ENCODE measurements at regions not wholly inside any gene's neighbourhood (a gene's known extent, or its start where the extent isn't known, plus 50 kb on each side); places are given as distances from the start of the nearest gene placed in this dataset.

DNA sequence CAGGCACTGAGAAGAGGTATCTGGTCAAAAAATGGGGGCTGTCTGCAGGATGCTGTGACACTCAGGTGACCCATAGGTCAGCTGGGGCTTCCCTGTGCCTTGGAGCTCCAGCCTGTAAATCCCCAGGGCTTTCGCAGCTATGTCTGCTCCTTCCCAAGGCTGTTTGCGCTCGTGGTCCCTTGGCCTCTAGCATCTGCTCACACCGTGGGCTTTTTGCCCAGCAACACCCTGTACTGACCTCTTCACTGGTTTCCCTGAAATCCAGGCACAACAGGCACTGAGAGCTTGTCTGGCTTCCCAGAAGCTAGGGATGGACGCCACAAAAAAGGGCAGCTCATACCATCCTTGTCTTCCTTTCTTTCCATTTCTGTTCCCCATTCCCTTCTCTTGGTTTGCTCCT is 280.3 kb upstream of the HABP2 start:
- no peak overlapping the region for H3K4me2 ChIP-seq (ENCODE audit: insufficient read depth, low read length)
- ATAC-seq (ENCODE audit: insufficient read depth, low read depth): no peak

DNA sequence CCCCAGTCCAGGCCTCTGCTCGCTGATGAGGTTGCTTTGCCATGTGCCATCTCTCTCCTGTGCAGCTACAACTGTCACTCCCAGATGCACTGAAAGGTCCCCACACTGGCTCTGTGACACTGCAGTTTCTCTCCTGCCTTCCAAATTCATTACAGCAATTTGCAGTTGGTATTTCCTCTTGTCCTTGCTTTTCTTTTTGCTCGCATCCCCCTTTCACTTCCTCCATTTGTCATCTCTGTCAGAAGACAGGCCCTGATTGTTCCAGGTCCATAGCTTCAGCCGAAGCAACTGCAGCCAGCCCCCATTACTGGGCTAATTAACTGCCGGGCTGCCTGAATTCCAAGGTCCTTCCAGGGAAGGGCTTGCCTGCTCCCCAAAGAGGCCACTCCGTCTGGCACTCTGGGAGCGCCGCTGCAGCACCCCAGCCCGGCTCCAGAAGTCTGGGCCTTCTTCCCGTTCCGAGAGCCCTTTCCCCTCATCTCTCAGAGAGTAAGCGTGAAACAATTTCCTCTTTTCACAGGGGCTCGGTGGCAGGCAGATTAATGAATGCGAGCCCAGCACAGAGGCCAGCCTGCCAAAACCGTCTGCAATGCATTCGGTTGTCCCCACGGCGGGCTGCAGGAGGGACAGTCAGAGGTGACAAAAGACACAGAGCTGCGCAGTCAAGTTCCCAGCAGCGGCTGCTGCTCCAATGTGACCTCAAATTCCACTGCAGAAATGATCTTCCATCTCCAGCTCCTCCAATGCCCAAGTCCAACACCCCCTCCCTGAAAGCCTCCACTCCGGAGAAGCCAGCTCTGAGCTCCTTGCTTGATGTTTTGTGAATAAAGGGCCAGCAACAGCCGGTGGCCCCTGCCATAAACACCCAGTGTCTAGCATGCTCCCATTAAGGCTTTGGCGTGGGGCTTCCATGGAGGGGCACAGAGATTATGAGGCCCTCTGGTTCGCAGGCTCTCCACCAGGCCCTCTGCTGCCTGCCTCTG is 279.4 kb upstream of the HABP2 start:
- Histone ChIP-seq H2AFZ (ENCODE audit: low read depth, low read length) (no peak overlapping the region), H3K4me2 (ENCODE audit: insufficient read depth, low read length) (no peak overlapping the region), H3K9ac (ENCODE audit: low read depth, low read length) (no peak overlapping the region), H3K27ac (ENCODE audit: low read length) (no peak overlapping the region), H3K79me2 (ENCODE audit: insufficient read depth, low read length) (no peaks in the 10 kb centered on the region), H3K27me3 (ENCODE audit: insufficient read depth, low read length, poor library complexity) (no peaks in the 10 kb centered on the region), H3K9me3 (ENCODE audit: insufficient read depth, low read length, severe bottlenecking) (peaks cover 5% of the 10 kb centered on the region), H3K4me1 (ENCODE audit: insufficient read depth, low read length) (no peaks in the 10 kb centered on the region), H3K4me3 (ENCODE audit: low read depth in 1 of 2, low read length in 2 of 2) (no peak overlapping the region), H4K20me1 (ENCODE audit: insufficient read depth, low read length) (no peaks in the 10 kb centered on the region), H3K36me3 (ENCODE audit: insufficient read depth, low read length) (no peaks in the 10 kb centered on the region)
- DNase-seq (no peak), ATAC-seq (ENCODE audit: insufficient read depth, low read depth) (no peak)
- TF ChIP-seq EZH2 (IDR thresholded peaks at IDR 0.05; ENCODE audit: borderline replicate concordance, low read depth, low read length, severe bottlenecking): no peak
- TF ChIP-seq, protein P1, sequence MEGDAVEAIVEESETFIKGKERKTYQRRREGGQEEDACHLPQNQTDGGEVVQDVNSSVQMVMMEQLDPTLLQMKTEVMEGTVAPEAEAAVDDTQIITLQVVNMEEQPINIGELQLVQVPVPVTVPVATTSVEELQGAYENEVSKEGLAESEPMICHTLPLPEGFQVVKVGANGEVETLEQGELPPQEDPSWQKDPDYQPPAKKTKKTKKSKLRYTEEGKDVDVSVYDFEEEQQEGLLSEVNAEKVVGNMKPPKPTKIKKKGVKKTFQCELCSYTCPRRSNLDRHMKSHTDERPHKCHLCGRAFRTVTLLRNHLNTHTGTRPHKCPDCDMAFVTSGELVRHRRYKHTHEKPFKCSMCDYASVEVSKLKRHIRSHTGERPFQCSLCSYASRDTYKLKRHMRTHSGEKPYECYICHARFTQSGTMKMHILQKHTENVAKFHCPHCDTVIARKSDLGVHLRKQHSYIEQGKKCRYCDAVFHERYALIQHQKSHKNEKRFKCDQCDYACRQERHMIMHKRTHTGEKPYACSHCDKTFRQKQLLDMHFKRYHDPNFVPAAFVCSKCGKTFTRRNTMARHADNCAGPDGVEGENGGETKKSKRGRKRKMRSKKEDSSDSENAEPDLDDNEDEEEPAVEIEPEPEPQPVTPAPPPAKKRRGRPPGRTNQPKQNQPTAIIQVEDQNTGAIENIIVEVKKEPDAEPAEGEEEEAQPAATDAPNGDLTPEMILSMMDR (IDR thresholded peaks at IDR 0.05; ENCODE audit: borderline replicate concordance, extremely low read depth, low read length, poor library complexity, severe bottlenecking): no peak

More for the DNA sequence above, 280.3 kb upstream of the HABP2 start:
- Histone ChIP-seq H4K20me1 (ENCODE audit: insufficient read depth, low read length) (no peaks in the 10 kb centered on the region), H3K27ac (ENCODE audit: low read length) (no peak overlapping the region), H3K4me3 (ENCODE audit: low read depth in 1 of 2, low read length in 2 of 2) (no peak overlapping the region), H3K36me3 (ENCODE audit: insufficient read depth, low read length) (no peaks in the 10 kb centered on the region), H3K9me3 (ENCODE audit: insufficient read depth, low read length, severe bottlenecking) (peaks cover 5% of the 10 kb centered on the region), H3K27me3 (ENCODE audit: insufficient read depth, low read length, poor library complexity) (no peaks in the 10 kb centered on the region), H3K9ac (ENCODE audit: low read depth, low read length) (no peak overlapping the region), H3K4me1 (ENCODE audit: insufficient read depth, low read length) (no peaks in the 10 kb centered on the region), H3K79me2 (ENCODE audit: insufficient read depth, low read length) (no peaks in the 10 kb centered on the region), H2AFZ (ENCODE audit: low read depth, low read length) (no peak overlapping the region)
- TF ChIP-seq, protein P1 (IDR thresholded peaks at IDR 0.05; ENCODE audit: borderline replicate concordance, extremely low read depth, low read length, poor library complexity, severe bottlenecking): no peak
- no peak for TF ChIP-seq EZH2 (IDR thresholded peaks at IDR 0.05; ENCODE audit: borderline replicate concordance, low read depth, low read length, severe bottlenecking)
- DNase-seq: no peak

- Histone ChIP-seq H3K9ac (ENCODE audit: low read depth, low read length) (no peak overlapping the region), H3K4me3 (ENCODE audit: low read depth in 1 of 2, low read length in 2 of 2) (no peak overlapping the region), H3K9me3 (ENCODE audit: insufficient read depth, low read length, severe bottlenecking) (peaks cover 5% of the 10 kb centered on the region), H3K27me3 (ENCODE audit: insufficient read depth, low read length, poor library complexity) (no peaks in the 10 kb centered on the region), H3K79me2 (ENCODE audit: insufficient read depth, low read length) (no peaks in the 10 kb centered on the region), H2AFZ (ENCODE audit: low read depth, low read length) (no peak overlapping the region), H3K36me3 (ENCODE audit: insufficient read depth, low read length) (no peaks in the 10 kb centered on the region), H4K20me1 (ENCODE audit: insufficient read depth, low read length) (no peaks in the 10 kb centered on the region), H3K4me1 (ENCODE audit: insufficient read depth, low read length) (no peaks in the 10 kb centered on the region), H3K27ac (ENCODE audit: low read length) (no peak overlapping the region), H3K4me2 (ENCODE audit: insufficient read depth, low read length) (no peak overlapping the region)
- TF ChIP-seq, protein P1 (IDR thresholded peaks at IDR 0.05; ENCODE audit: borderline replicate concordance, extremely low read depth, low read length, poor library complexity, severe bottlenecking): no peak
- no peak for TF ChIP-seq EZH2 (IDR thresholded peaks at IDR 0.05; ENCODE audit: borderline replicate concordance, low read depth, low read length, severe bottlenecking)
- ATAC-seq (ENCODE audit: insufficient read depth, low read depth) (no peak), DNase-seq (no peak)
Observed at GRCh38 chr10:113274176-113274829, 278.6 kb upstream of the HABP2 start.
